Mucosa of descending colon (tissue), 3 donors: ENCODE measurements at regions not wholly inside any gene's neighbourhood (a gene's known extent, or its start where the extent isn't known, plus 50 kb on each side); places are given as distances from the start of the nearest gene placed in this dataset.

Experiments used
- ATAC-seq: fragments of 200-7000 bp; cut with Tn5 transposase; one replicate; pipeline ENCODE4 v1.9.1; 2020; ENCODE audit warnings: mild to moderate bottlenecking, moderate library complexity
- DNase-seq, 3 donors: peaks; one replicate each; pipeline ENCODE4 v3.0.0-alpha.2; 2020
- H3K36me3 ChIP-seq: fragments of 200-600 bp; one replicate; pipeline ENCODE4 v1.8.0; 2021; ENCODE audit warnings: low read depth, mild to moderate bottlenecking
- H3K4me1 ChIP-seq: fragments of 200-600 bp; one replicate; pipeline ENCODE4 v1.8.0; 2021; ENCODE audit warnings: low read depth, mild to moderate bottlenecking
- H3K4me3 ChIP-seq: fragments of 200-600 bp; one replicate; pipeline ENCODE4 v1.8.0; 2021; ENCODE audit warnings: mild to moderate bottlenecking
- H3K9me3 ChIP-seq: fragments of 200-600 bp; one replicate; pipeline ENCODE4 v1.8.0; 2021; ENCODE audit warnings: mild to moderate bottlenecking
- CTCF ChIP-seq: fragments of 200-600 bp; IDR thresholded peaks from one replicate; pipeline ENCODE4 v1.8.0; 2022; ENCODE audit warnings: antibody characterized with exemption, mild to moderate bottlenecking
- intact Hi-C, 2 donors: fragments of 100-400 bp; cut with DNase I in 1 of 2; cut with micrococcal nuclease in 1 of 2; formaldehyde crosslinking; loops; one replicate each; pipeline versions ENCODE4 v1.11.0 to v1.11.1; 2022; cut with DNase I, micrococcal nuclease
- donor health status: DM: no; HTN: no; CAD: no; lungs with moderate emphysema.
- donor health status: DM: no; HTN: no; CAD: no.
- donor health status: DM: no; HTN: yes; CAD: no.

GRCh38 chr6:26252077-26252472 is 112.9 kb upstream of the BTN3A2 start:
- H3K4me3 ChIP-seq, result peak overlapping the region; percentile 35
- no peaks in the 10 kb centered on the region for H3K9me3 ChIP-seq
- no peak for DNase-seq
- ATAC-seq, result no peak
- H3K36me3 ChIP-seq, result no peaks in the 10 kb centered on the region
- no peak for TF ChIP-seq CTCF
- peaks cover 3% of the 10 kb centered on the region for H3K4me1 ChIP-seq
- intact Hi-C loops, result no loop called here

DNA sequence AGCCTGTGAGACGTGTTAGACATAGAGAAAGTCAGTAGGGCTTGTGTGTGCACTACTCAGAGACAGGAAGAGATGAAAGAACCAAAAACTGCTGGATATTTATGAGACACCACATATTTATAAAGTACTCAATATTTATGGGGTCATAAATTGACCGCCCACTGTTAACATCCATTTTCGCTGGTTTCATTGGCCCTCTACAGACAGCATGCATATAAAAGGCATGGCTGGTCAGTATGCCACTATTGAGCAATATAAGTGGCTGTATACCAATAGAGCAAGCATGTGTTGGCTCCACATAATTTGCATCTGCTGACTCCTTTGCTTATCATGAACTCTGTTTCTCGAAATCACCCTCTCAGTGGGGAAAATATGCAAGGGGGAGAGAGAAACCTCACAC is 110.3 kb upstream of the BTN3A2 start:
- Histone ChIP-seq H3K4me3 (no peak overlapping the region), H3K4me1 (peaks cover under 1% of the 10 kb centered on the region), H3K36me3 (no peaks in the 10 kb centered on the region), H3K9me3 (no peaks in the 10 kb centered on the region)
- ATAC-seq (no peak), DNase-seq (no peak)
- TF ChIP-seq CTCF, result no peak
- intact Hi-C loops, result no loop called here

DNA sequence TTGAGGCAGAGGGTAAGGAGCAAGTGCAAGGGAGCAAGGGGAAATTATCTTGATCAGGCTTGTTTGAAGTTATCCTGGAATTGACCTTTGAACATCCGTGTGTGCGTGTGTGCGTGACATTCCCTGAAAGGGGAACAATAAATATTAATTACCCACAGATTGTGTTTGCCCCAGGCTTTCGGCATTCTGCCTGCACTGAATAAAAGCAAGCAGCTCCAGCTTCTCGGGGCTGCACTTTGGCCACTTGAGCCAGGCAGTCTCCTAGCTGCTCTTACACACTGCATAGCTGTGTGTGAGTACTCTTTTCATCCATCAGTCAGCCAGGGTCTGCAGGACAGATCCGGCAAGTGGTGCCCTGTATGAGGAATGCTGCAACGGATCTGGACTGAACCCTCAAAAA is 107.7 kb upstream of the BTN3A2 start:
- intact Hi-C loops, result no loop called here
- H3K36me3 ChIP-seq, result no peaks in the 10 kb centered on the region
- DNase-seq (no peak), ATAC-seq (peak; percentile 42)
- no peaks in the 10 kb centered on the region for H3K9me3 ChIP-seq
- peaks cover 5% of the 10 kb centered on the region for H3K4me1 ChIP-seq
- TF ChIP-seq CTCF, result no peak
- H3K4me3 ChIP-seq, result no peak overlapping the region

GRCh38 chr6:26258212-26258977 is 106.6 kb upstream of the BTN3A2 start:
- Histone ChIP-seq H3K4me3 (no peak overlapping the region), H3K9me3 (no peaks in the 10 kb centered on the region), H3K36me3 (no peaks in the 10 kb centered on the region), H3K4me1 (peaks cover 5% of the 10 kb centered on the region)
- DNase-seq (no peak), ATAC-seq (no peak)
- intact Hi-C loops, result no loop called here
- TF ChIP-seq CTCF, result no peak

GRCh38 chr6:26260110-26260637 is 104.8 kb upstream of the BTN3A2 start:
- H3K4me3 ChIP-seq, result no peak overlapping the region

More at GRCh38 chr6:26260110-26260637, 104.8 kb upstream of the BTN3A2 start:
- intact Hi-C loops, result no loop called here
- ATAC-seq (peak; percentile 67), DNase-seq (no peak)
- no peaks in the 10 kb centered on the region for H3K36me3 ChIP-seq
- TF ChIP-seq CTCF, result no peak
- no peaks in the 10 kb centered on the region for H3K9me3 ChIP-seq
- peaks cover 5% of the 10 kb centered on the region for H3K4me1 ChIP-seq
